WERI-Rb-1 (cell line): ENCODE measurements at regions not wholly inside any gene's neighbourhood (a gene's known extent, or its start where the extent isn't known, plus 50 kb on each side); places are given as distances from the start of the nearest gene placed in this dataset.

Source experiments
- DNase-seq: peaks from one replicate; pipeline ENCODE4 v3.0.0-alpha.2; 2020
- H3K27ac ChIP-seq: fragments of 250-450 bp; sonication (Bioruptor Pico); 2 replicates; pipeline ENCODE4 v1.5.1; 2020; ENCODE audit warnings: mild to moderate bottlenecking, moderate library complexity
- H3K27me3 ChIP-seq: fragments of 250-450 bp; sonication (Bioruptor Pico); 2 replicates; pipeline ENCODE4 v1.5.1; 2021; ENCODE audit warnings: mild to moderate bottlenecking, low read depth, moderate library complexity; ENCODE audit not compliant: insufficient read depth, severe bottlenecking
- H3K36me3 ChIP-seq: fragments of 250-450 bp; sonication (Bioruptor Pico); 2 replicates; pipeline ENCODE4 v1.5.1; 2020; ENCODE audit warnings: mild to moderate bottlenecking, moderate library complexity
- H3K4me3 ChIP-seq: 2 replicates; pipeline ENCODE4 v1.5.1; 2011; ENCODE audit warnings: low read depth, mild to moderate bottlenecking, control low read depth, low read length
- H3K9me3 ChIP-seq: fragments of 250-450 bp; sonication (Bioruptor Pico); 2 replicates; pipeline ENCODE4 v1.5.1; 2021; ENCODE audit warnings: mild to moderate bottlenecking, moderate library complexity; ENCODE audit not compliant: severe bottlenecking
- CTCF ChIP-seq: IDR thresholded peaks from 2 replicates; pipeline ENCODE4 v1.5.1; 2011; ENCODE audit warnings: low read depth, mild to moderate bottlenecking, control low read depth, inconsistent platforms, low read length

- Histone ChIP-seq H3K4me3 (no peak overlapping the region), H3K36me3 (no peaks in the 10 kb centered on the region), H3K9me3 (no peaks in the 10 kb centered on the region), H3K27ac (no peak overlapping the region), H3K27me3 (no peaks in the 10 kb centered on the region)
- TF ChIP-seq CTCF = no peak
- no peak for DNase-seq
Measured at GRCh38 chr2:215836881-215837280, 176.5 kb downstream of the MREG start.

- Histone ChIP-seq H3K36me3 (no peaks in the 10 kb centered on the region), H3K4me3 (no peak overlapping the region), H3K27ac (no peak overlapping the region), H3K9me3 (no peaks in the 10 kb centered on the region), H3K27me3 (no peaks in the 10 kb centered on the region)
- no peak for TF ChIP-seq CTCF
- DNase-seq = no peak
Measured at GRCh38 chr2:215835657-215836056, 177.7 kb downstream of the MREG start.

GRCh38 chr2:215835231-215835630 is 178.1 kb downstream of the MREG start:
- H3K36me3 ChIP-seq = no peaks in the 10 kb centered on the region
- H3K4me3 ChIP-seq = no peak overlapping the region
- no peaks in the 10 kb centered on the region for H3K9me3 ChIP-seq
- H3K27me3 ChIP-seq = no peaks in the 10 kb centered on the region
- H3K27ac ChIP-seq = no peak overlapping the region
- no peak for DNase-seq
- no peak for TF ChIP-seq CTCF

GRCh38 chr2:215833531-215834162 is 179.7 kb downstream of the MREG start:
- TF ChIP-seq CTCF = no peak
- no peaks in the 10 kb centered on the region for H3K27me3 ChIP-seq
- no peak overlapping the region for H3K27ac ChIP-seq
- no peaks in the 10 kb centered on the region for H3K36me3 ChIP-seq
- no peak for DNase-seq
- no peaks in the 10 kb centered on the region for H3K9me3 ChIP-seq
- H3K4me3 ChIP-seq = no peak overlapping the region

- DNase-seq = no peak
- no peak overlapping the region for H3K27ac ChIP-seq
- no peaks in the 10 kb centered on the region for H3K27me3 ChIP-seq
- no peaks in the 10 kb centered on the region for H3K36me3 ChIP-seq
- H3K9me3 ChIP-seq = no peaks in the 10 kb centered on the region
- H3K4me3 ChIP-seq = no peak overlapping the region
- no peak for TF ChIP-seq CTCF
Measured at GRCh38 chr2:215832791-215833190, 180.6 kb downstream of the MREG start.

GRCh38 chr2:215831296-215831913 is 181.9 kb downstream of the MREG start:
- Histone ChIP-seq H3K27ac (no peak overlapping the region), H3K36me3 (no peaks in the 10 kb centered on the region), H3K9me3 (no peaks in the 10 kb centered on the region), H3K4me3 (no peak overlapping the region), H3K27me3 (no peaks in the 10 kb centered on the region)
- no peak for DNase-seq
- no peak for TF ChIP-seq CTCF
